Heart left ventricle (tissue), 16 donors: ENCODE measurements at regions not wholly inside any gene's neighbourhood (a gene's known extent, or its start where the extent isn't known, plus 50 kb on each side); places are given as distances from the start of the nearest gene placed in this dataset.

ENCODE experiments used
- ATAC-seq, 4 donors: fragments of 200-7000 bp; cut with Tn5 transposase; one replicate each; pipeline ENCODE4 v1.9.1; 2020 to 2022; ENCODE audit warnings: moderate library complexity in 4 of 4, mild to moderate bottlenecking in 3 of 4, moderate number of reproducible peaks in 1 of 4
- DNase-seq, 5 donors: peaks; one replicate each; pipeline ENCODE4 v3.0.0-alpha.2; 2020
- H3K27ac ChIP-seq, 12 donors: fragments of 200-600 bp; sonication (generic) in 4 of 12; one replicate each; pipeline versions ENCODE4 v1.5.0 to v1.8.0; 2016 to 2022; ENCODE audit warnings: mild to moderate bottlenecking in 2 of 12
- H3K27me3 ChIP-seq, 9 donors: fragments of 200-600 bp; sonication (generic) in 2 of 9; one replicate each; pipeline versions ENCODE4 v1.5.1 to v1.8.0; 2016 to 2022; ENCODE audit warnings: mild to moderate bottlenecking in 3 of 9
- H3K36me3 ChIP-seq, 9 donors: fragments of 200-600 bp; sonication (generic) in 2 of 9; one replicate each; pipeline versions ENCODE4 v1.5.0 to v1.8.0; 2018 to 2022; ENCODE audit warnings: mild to moderate bottlenecking in 2 of 9
- H3K4me1 ChIP-seq, 12 donors: fragments of 200-600 bp; sonication (generic) in 4 of 12; one replicate each; pipeline versions ENCODE4 v1.5.0 to v1.8.0; 2016 to 2022; ENCODE audit warnings: mild to moderate bottlenecking in 3 of 12
- H3K4me3 ChIP-seq, 12 donors: fragments of 200-600 bp; sonication (generic) in 4 of 12; one replicate each; pipeline versions ENCODE4 v1.5.0 to v1.8.0; 2017 to 2022; ENCODE audit warnings: mild to moderate bottlenecking in 9 of 12, moderate library complexity in 4 of 12
- H3K9me3 ChIP-seq, 12 donors: fragments of 200-600 bp; sonication (generic) in 4 of 12; one replicate each; pipeline versions ENCODE4 v1.5.0 to v1.8.0; 2016 to 2022; ENCODE audit warnings: mild to moderate bottlenecking in 1 of 12
- POLR2A ChIP-seq, 2 donors: fragments of 450-650 bp; IDR thresholded peaks; one replicate each; pipeline ENCODE4 v1.6.1; 2017; ENCODE audit warnings: antibody characterized with exemption in 2 of 2, mild to moderate bottlenecking in 2 of 2, moderate library complexity in 2 of 2
- WGBS, 4 donors: extraction: QIAGEN DNeasy Blood & Tissue Kit in 2 of 4; methylation state at CpG; one replicate each; pipeline versions ENCODE4 v1.1.5 to v1.1.7; 2013 to 2018; 5-methylcytosine and 5-hydroxymethylcytosine counted together
- intact Hi-C, 10 donors: fragments of 100-400 bp; cut with DNase I; formaldehyde crosslinking; loops; one replicate each; pipeline versions ENCODE4 v1.11.1 to v1.14.2; 2022
- TF ChIP-seq, protein P1 (sequence below), 12 donors: fragments of 200-600 bp; sonication (generic) in 4 of 12; IDR thresholded peaks; one replicate each; pipeline versions ENCODE4 v1.5.0 to v1.8.0; 2018 to 2022; ENCODE audit warnings: antibody characterized with exemption in 12 of 12, mild to moderate bottlenecking in 5 of 12
- donor health status: ischemic (EF 13 %, LVEDD 7.1; RV severe dilation, severe dysfunction).
- donor health status: healthy with polysubstance abuse.
- donor health status: DM: no; HTN: yes; CAD: no.
- donor health status: DM: no; HTN: no; CAD: no.
- donor health status: ischemic (EF 25% LVEDD 6.9; RV normal size, moderate dysfunction).
- donor health status: ischemic (EF 25% LVEDD 5.7; RV mildly dilated, moderate dysfunction).
- donor health status: healthy.
- donor health status: DM: yes; HTN: yes; CAD: no.
- donor health status: ischemic (EF 35%, LVEDD 5.7; RV mildly dilated, moderate dysfunction).
- donor health status: nonischemic (EF 11% LVEDD 7.7; RV severe dilation, severe dysfunction).
- donor health status: DM: yes; HTN: yes; CAD: no.
- donor health status: PGD.
- donor health status: ischemic (EF 29% LVEDD 5.4; RV normal size, mild dysfunction).
- donor health status: nonischemic (EF 23%, LVEDD 6.1; RV moderate dilation, normal function).

GRCh38 chr2:44843641-44844310, 97.7 kb upstream of the SIX3 start:
- H3K27me3 ChIP-seq, result peaks cover 0 to 55% (median 3%) of the 10 kb centered on the region in 9 donors
- H3K9me3 ChIP-seq, result no peaks in the 10 kb centered on the region
- ATAC-seq (no peak), DNase-seq (no peak)
- TF ChIP-seq, protein P1, sequence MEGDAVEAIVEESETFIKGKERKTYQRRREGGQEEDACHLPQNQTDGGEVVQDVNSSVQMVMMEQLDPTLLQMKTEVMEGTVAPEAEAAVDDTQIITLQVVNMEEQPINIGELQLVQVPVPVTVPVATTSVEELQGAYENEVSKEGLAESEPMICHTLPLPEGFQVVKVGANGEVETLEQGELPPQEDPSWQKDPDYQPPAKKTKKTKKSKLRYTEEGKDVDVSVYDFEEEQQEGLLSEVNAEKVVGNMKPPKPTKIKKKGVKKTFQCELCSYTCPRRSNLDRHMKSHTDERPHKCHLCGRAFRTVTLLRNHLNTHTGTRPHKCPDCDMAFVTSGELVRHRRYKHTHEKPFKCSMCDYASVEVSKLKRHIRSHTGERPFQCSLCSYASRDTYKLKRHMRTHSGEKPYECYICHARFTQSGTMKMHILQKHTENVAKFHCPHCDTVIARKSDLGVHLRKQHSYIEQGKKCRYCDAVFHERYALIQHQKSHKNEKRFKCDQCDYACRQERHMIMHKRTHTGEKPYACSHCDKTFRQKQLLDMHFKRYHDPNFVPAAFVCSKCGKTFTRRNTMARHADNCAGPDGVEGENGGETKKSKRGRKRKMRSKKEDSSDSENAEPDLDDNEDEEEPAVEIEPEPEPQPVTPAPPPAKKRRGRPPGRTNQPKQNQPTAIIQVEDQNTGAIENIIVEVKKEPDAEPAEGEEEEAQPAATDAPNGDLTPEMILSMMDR (IDR thresholded peaks at IDR 0.05), result no peak
- no peak for TF ChIP-seq POLR2A (IDR thresholded peaks at IDR 0.05)
- H3K4me1 ChIP-seq, result no peaks in the 10 kb centered on the region
- intact Hi-C loops, result no loop called here
- H3K27ac ChIP-seq, result no peak overlapping the region
- WGBS, 4 donors, result 81 to 92% (median 87%) methylated on average over 13 of the region's 13 CpGs
- H3K36me3 ChIP-seq, result no peaks in the 10 kb centered on the region
- H3K4me3 ChIP-seq, result no peak overlapping the region

DNA sequence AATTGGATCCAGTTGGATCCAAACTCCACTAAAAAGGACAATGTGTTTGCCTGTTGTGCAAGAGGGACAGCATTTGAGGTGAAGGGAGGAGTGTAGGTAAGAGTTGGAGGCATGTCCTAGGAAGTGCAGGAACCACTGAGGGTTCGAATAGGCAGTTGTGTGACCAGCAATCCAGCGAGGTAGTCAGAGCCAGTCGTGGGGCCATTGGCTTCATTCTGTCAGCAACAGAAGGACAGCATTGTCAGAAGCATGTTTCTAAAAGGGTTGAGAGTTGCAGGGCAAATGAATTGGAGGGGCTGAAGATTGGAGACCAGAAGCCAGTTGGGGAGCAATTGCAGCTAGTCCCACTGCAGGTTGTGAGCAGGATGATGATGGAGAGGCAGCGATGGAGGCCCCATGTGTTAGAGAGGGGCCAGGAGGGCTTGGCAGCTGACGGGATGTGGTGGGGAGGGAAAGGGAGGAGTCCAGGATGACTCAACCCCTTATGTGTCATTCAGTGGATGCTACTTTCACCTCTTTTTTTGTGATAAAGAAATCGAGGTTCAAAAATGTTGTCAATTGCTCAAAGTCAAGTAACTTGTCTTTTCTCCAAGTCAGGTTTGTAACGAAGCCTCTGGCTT, 96.7 kb upstream of the SIX3 start:
- no peak overlapping the region for H3K27ac ChIP-seq
- DNase-seq (no peak), ATAC-seq (no peak)
- intact Hi-C loops, result no loop called here
- no peaks in the 10 kb centered on the region for H3K36me3 ChIP-seq
- no peak for TF ChIP-seq POLR2A (IDR thresholded peaks at IDR 0.05)
- TF ChIP-seq, protein P1 (IDR thresholded peaks at IDR 0.05), result no peak
- H3K4me1 ChIP-seq, result peaks cover 0 to 5% (median 0%) of the 10 kb centered on the region in 12 donors
- H3K9me3 ChIP-seq, result no peaks in the 10 kb centered on the region
- WGBS, 4 donors, result 80 to 81% (median 81%) methylated on average over 7 of the region's 7 CpGs
- H3K27me3 ChIP-seq, result peaks cover 0 to 51% (median 3%) of the 10 kb centered on the region in 9 donors
- no peak overlapping the region for H3K4me3 ChIP-seq

DNA sequence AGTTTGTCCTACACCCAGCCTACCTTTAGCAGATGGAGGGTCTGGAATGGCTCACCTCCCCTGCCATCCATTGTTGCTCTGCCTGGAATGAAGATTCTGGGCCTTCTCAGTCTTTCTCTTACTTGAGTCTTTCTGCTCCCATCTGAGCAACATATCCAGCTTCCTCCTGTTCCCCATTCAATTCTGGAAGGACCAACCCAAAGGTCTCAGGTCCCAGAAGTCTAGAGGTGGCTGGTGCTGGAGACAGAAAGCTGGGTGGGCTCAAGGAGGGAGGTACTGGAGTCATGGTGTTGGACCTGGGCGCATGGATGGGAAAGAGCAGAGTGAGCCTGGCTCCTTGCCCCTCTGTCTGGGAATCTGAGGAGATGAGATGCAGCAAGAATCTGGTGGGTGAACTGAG, 93.5 kb upstream of the SIX3 start:
- H3K4me3 ChIP-seq, result no peak overlapping the region
- TF ChIP-seq, protein P1 (IDR thresholded peaks at IDR 0.05), result no peak
- TF ChIP-seq POLR2A (IDR thresholded peaks at IDR 0.05), result no peak
- no peak overlapping the region for H3K27ac ChIP-seq
- WGBS, 4 donors, result 96 to 100% (median 99%) methylated on average over 1 of the region's 1 CpG
- H3K36me3 ChIP-seq, result no peaks in the 10 kb centered on the region
- H3K9me3 ChIP-seq, result no peaks in the 10 kb centered on the region
- H3K4me1 ChIP-seq, result peaks cover 0 to 7% (median 0%) of the 10 kb centered on the region in 12 donors
- ATAC-seq (no peak), DNase-seq (no peak)
- intact Hi-C loops, result no loop called here
- peaks cover 0 to 59% (median 9%) of the 10 kb centered on the region in 9 donors for H3K27me3 ChIP-seq

DNA sequence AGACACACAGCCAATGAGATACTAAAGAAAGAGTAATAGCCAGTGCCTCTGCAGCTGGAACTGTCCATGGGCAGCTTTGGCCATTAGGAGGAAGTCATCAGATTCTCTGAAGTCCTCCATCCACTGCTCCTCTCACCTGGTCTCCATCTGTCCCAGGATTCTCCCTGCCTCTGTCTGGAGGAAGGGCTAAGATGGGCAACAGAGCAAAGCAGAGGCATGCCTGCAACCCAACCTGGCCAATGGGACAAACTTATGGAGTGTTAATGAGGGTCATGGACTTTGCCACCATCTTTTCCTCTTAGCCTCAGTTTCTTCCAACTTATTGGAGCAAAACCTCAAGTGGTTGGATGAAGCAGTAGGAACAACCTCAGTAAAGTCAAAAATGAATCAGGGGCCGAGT, 91.5 kb upstream of the SIX3 start:
- Histone ChIP-seq H3K9me3 (no peaks in the 10 kb centered on the region), H3K4me1 (peaks cover 0 to 7% (median 0%) of the 10 kb centered on the region in 12 donors), H3K4me3 (no peak overlapping the region), H3K36me3 (no peaks in the 10 kb centered on the region), H3K27me3 (peaks cover 0 to 62% (median 12%) of the 10 kb centered on the region in 9 donors), H3K27ac (no peak overlapping the region)
- intact Hi-C loops, result no loop called here
- no peak for DNase-seq
- ATAC-seq, result no peak
- TF ChIP-seq, protein P1 (IDR thresholded peaks at IDR 0.05), result no peak
- TF ChIP-seq POLR2A (IDR thresholded peaks at IDR 0.05), result no peak
- 68 to 79% (median 70%) methylated on average over 1 of the region's 1 CpG for WGBS, 4 donors
